ENCODE measurements at regions not wholly inside any gene's neighbourhood (a gene's known extent, or its start where the extent isn't known, plus 50 kb on each side); places are given as distances from the start of the nearest gene placed in this dataset.
"Not testable (repeated sequence)": the region's sequence is repeated elsewhere in the genome, so short reads cannot be mapped to it uniquely, and the experiment has no call there.

- DNase-seq (ENCODE audit: low read depth in 2 of 3, low spot score in 2 of 3), result no peak
These were observed 730.0 kb upstream of the B3GALT2 start for GRCh38 chr1:193916452-193916851.

GRCh38 chr1:193914871-193915270, 728.5 kb upstream of the B3GALT2 start:
- no peak for DNase-seq (ENCODE audit: low read depth in 2 of 3, low spot score in 2 of 3)

GRCh38 chr1:193909406-193910082, 723.1 kb upstream of the B3GALT2 start:
- no peak for DNase-seq (ENCODE audit: low read depth in 2 of 3, low spot score in 2 of 3)

GRCh38 chr1:193905288-193906085, 719.1 kb upstream of the B3GALT2 start:
- no peak for DNase-seq (ENCODE audit: low read depth in 2 of 3, low spot score in 2 of 3)

GRCh38 chr1:193891788-193892187, 705.4 kb upstream of the B3GALT2 start:
- DNase-seq (ENCODE audit: low read depth in 2 of 3, low spot score in 2 of 3), result no peak

- DNase-seq (ENCODE audit: low read depth in 2 of 3, low spot score in 2 of 3), result no peak
These were observed 704.5 kb upstream of the B3GALT2 start for GRCh38 chr1:193890935-193891334.

- DNase-seq (ENCODE audit: low read depth in 2 of 3, low spot score in 2 of 3), result no peak
These were observed 698.6 kb upstream of the B3GALT2 start for GRCh38 chr1:193884848-193885558.

- DNase-seq (ENCODE audit: low read depth in 2 of 3, low spot score in 2 of 3), result not testable (repeated sequence)
These were observed 691.5 kb upstream of the B3GALT2 start for GRCh38 chr1:193877920-193878319.

- no peak for DNase-seq (ENCODE audit: low read depth in 2 of 3, low spot score in 2 of 3)
These were observed 682.0 kb upstream of the B3GALT2 start for GRCh38 chr1:193868425-193868824.

GRCh38 chr1:193856261-193856660, 669.8 kb upstream of the B3GALT2 start:
- no peak for DNase-seq (ENCODE audit: low read depth in 2 of 3, low spot score in 2 of 3)

GRCh38 chr1:193850745-193851144, 664.3 kb upstream of the B3GALT2 start:
- DNase-seq (ENCODE audit: low read depth in 2 of 3, low spot score in 2 of 3), result no peak

GRCh38 chr1:193846876-193847604, 660.6 kb upstream of the B3GALT2 start:
- no peak for DNase-seq (ENCODE audit: low read depth in 2 of 3, low spot score in 2 of 3)

- DNase-seq (ENCODE audit: low read depth in 2 of 3, low spot score in 2 of 3), result no peak
These were observed 660.0 kb upstream of the B3GALT2 start for GRCh38 chr1:193846411-193846810.

- DNase-seq (ENCODE audit: low read depth in 2 of 3, low spot score in 2 of 3), result no peak
These were observed 655.4 kb upstream of the B3GALT2 start for GRCh38 chr1:193841857-193842256.

- no peak for DNase-seq (ENCODE audit: low read depth in 2 of 3, low spot score in 2 of 3)
These were observed 645.1 kb upstream of the B3GALT2 start for GRCh38 chr1:193831465-193831864.

GRCh38 chr1:193827516-193827915, 641.1 kb upstream of the B3GALT2 start:
- DNase-seq (ENCODE audit: low read depth in 2 of 3, low spot score in 2 of 3), result no peak

GRCh38 chr1:193819376-193819775, 633.0 kb upstream of the B3GALT2 start:
- DNase-seq (ENCODE audit: low read depth in 2 of 3, low spot score in 2 of 3), result no peak

GRCh38 chr1:193807208-193807607, 620.8 kb upstream of the B3GALT2 start:
- no peak for DNase-seq (ENCODE audit: low read depth in 2 of 3, low spot score in 2 of 3)

- DNase-seq (ENCODE audit: low read depth in 2 of 3, low spot score in 2 of 3), result no peak
These were observed 620.0 kb upstream of the B3GALT2 start for GRCh38 chr1:193806079-193807048.

Data from hematopoietic multipotent progenitor cell (in vitro differentiated cells).